ENCODE measurements at regions not wholly inside any gene's neighbourhood (a gene's known extent, or its start where the extent isn't known, plus 50 kb on each side); places are given as distances from the start of the nearest gene placed in this dataset.

DNA sequence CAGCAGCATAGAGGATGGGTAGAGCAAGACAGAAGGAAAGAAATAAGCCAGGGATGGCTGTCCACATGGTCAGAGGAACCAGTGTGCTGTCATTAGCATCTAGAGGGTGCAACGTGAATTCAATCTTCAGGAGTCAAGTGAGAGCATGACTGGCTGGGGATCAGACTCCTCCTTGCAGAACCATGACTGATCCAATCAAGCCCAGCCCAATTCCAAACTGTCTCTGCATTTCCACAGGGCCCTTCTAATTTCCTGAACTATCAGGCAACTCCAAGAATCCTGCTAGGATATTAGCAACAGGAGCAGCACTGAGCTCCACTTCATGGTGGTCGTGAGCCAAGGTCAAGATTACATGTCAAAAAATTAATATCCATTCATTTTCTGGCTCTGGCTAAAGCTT, 166.8 kb upstream of the CAMK1G start:
- no peaks in the 10 kb centered on the region for H3F3A ChIP-seq (ENCODE audit: insufficient read depth, low read length, poor library complexity, severe bottlenecking)

DNA sequence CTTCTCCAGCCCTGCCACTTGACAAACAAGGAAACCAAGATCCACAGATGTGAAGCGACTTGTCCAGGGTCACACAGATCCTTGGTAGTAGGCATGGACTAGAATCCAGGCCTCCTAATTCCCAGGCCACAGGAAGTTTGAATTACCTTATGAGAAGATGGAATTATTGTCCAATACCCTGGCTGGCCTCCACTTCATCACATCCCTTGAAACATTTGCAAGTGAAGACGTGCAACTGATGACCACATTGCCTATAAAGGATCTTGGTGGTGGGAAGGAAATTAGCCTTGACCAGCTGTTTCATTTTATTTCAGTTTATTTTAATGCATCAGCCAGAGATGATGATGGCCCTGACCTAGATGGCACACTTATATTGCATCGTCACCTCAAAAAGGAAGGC, 165.8 kb upstream of the CAMK1G start:
- Histone ChIP-seq H3K9me3 (ENCODE audit: low read length) (no peaks in the 10 kb centered on the region), H3K4me2 (ENCODE audit: low read length) (no peak overlapping the region), H4K20me1 (ENCODE audit: insufficient read depth) (no peaks in the 10 kb centered on the region), H3F3A (ENCODE audit: insufficient read depth, low read length, poor library complexity, severe bottlenecking) (no peaks in the 10 kb centered on the region), H3K79me2 (replicated peaks; ENCODE audit: insufficient read depth, low read length) (no peaks in the 10 kb centered on the region), H3K4me3 (ENCODE audit: low read length) (no peak overlapping the region), H3K9ac (ENCODE audit: low read length) (no peak overlapping the region), H2AFZ (ENCODE audit: low read depth, low read length) (no peak overlapping the region), H3K9me2 (ENCODE audit: insufficient read depth, low read length) (no peaks in the 10 kb centered on the region), H3K27me3 (ENCODE audit: insufficient read depth, low read depth, low read length) (no peaks in the 10 kb centered on the region), H3K36me3 (ENCODE audit: insufficient read depth, low read length) (no peaks in the 10 kb centered on the region), H3K27ac (ENCODE audit: low read length) (no peak overlapping the region)
- TF ChIP-seq, protein P1, sequence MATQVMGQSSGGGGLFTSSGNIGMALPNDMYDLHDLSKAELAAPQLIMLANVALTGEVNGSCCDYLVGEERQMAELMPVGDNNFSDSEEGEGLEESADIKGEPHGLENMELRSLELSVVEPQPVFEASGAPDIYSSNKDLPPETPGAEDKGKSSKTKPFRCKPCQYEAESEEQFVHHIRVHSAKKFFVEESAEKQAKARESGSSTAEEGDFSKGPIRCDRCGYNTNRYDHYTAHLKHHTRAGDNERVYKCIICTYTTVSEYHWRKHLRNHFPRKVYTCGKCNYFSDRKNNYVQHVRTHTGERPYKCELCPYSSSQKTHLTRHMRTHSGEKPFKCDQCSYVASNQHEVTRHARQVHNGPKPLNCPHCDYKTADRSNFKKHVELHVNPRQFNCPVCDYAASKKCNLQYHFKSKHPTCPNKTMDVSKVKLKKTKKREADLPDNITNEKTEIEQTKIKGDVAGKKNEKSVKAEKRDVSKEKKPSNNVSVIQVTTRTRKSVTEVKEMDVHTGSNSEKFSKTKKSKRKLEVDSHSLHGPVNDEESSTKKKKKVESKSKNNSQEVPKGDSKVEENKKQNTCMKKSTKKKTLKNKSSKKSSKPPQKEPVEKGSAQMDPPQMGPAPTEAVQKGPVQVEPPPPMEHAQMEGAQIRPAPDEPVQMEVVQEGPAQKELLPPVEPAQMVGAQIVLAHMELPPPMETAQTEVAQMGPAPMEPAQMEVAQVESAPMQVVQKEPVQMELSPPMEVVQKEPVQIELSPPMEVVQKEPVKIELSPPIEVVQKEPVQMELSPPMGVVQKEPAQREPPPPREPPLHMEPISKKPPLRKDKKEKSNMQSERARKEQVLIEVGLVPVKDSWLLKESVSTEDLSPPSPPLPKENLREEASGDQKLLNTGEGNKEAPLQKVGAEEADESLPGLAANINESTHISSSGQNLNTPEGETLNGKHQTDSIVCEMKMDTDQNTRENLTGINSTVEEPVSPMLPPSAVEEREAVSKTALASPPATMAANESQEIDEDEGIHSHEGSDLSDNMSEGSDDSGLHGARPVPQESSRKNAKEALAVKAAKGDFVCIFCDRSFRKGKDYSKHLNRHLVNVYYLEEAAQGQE (IDR thresholded peaks at IDR 0.05; ENCODE audit: borderline replicate concordance): no peak
- TF ChIP-seq EP300 (conservative IDR thresholded peaks at IDR 0.05; ENCODE audit: poor library complexity, severe bottlenecking) (no peak), RAD21 (conservative IDR thresholded peaks at IDR 0.05) (no peak), SMC3 (conservative IDR thresholded peaks at IDR 0.05; ENCODE audit: poor library complexity) (no peak), POLR2AphosphoS5 (IDR thresholded peaks at IDR 0.05) (no peak), TAF1 (IDR thresholded peaks at IDR 0.05; ENCODE audit: low read depth) (no peak), MXI1 (conservative IDR thresholded peaks at IDR 0.05; ENCODE audit: poor library complexity, severe bottlenecking) (no peak)
- TF ChIP-seq, protein P2, sequence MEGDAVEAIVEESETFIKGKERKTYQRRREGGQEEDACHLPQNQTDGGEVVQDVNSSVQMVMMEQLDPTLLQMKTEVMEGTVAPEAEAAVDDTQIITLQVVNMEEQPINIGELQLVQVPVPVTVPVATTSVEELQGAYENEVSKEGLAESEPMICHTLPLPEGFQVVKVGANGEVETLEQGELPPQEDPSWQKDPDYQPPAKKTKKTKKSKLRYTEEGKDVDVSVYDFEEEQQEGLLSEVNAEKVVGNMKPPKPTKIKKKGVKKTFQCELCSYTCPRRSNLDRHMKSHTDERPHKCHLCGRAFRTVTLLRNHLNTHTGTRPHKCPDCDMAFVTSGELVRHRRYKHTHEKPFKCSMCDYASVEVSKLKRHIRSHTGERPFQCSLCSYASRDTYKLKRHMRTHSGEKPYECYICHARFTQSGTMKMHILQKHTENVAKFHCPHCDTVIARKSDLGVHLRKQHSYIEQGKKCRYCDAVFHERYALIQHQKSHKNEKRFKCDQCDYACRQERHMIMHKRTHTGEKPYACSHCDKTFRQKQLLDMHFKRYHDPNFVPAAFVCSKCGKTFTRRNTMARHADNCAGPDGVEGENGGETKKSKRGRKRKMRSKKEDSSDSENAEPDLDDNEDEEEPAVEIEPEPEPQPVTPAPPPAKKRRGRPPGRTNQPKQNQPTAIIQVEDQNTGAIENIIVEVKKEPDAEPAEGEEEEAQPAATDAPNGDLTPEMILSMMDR (IDR thresholded peaks at IDR 0.05; ENCODE audit: poor library complexity, severe bottlenecking): no peak

More for the DNA sequence above, 166.8 kb upstream of the CAMK1G start:
- no peaks in the 10 kb centered on the region for H4K20me1 ChIP-seq (ENCODE audit: insufficient read depth)
- no peak overlapping the region for H3K9ac ChIP-seq (ENCODE audit: low read length)
- no peaks in the 10 kb centered on the region for H3K9me2 ChIP-seq (ENCODE audit: insufficient read depth, low read length)
- no peaks in the 10 kb centered on the region for H3K9me3 ChIP-seq (ENCODE audit: low read length)
- no peak overlapping the region for H3K4me3 ChIP-seq (ENCODE audit: low read length)
- H3K4me2 ChIP-seq (ENCODE audit: low read length): no peak overlapping the region
- H2AFZ ChIP-seq (ENCODE audit: low read depth, low read length): no peak overlapping the region
- no peaks in the 10 kb centered on the region for H3K36me3 ChIP-seq (ENCODE audit: insufficient read depth, low read length)
- H3K27me3 ChIP-seq (ENCODE audit: insufficient read depth, low read depth, low read length): no peaks in the 10 kb centered on the region
- no peak overlapping the region for H3K27ac ChIP-seq (ENCODE audit: low read length)
- TF ChIP-seq SMC3 (conservative IDR thresholded peaks at IDR 0.05; ENCODE audit: poor library complexity): no peak
- no peak for TF ChIP-seq POLR2AphosphoS5 (IDR thresholded peaks at IDR 0.05)
- no peak for TF ChIP-seq TAF1 (IDR thresholded peaks at IDR 0.05; ENCODE audit: low read depth)
- TF ChIP-seq, protein P2 (IDR thresholded peaks at IDR 0.05; ENCODE audit: poor library complexity, severe bottlenecking): no peak
- TF ChIP-seq, protein P1 (IDR thresholded peaks at IDR 0.05; ENCODE audit: borderline replicate concordance): no peak
- TF ChIP-seq MXI1 (conservative IDR thresholded peaks at IDR 0.05; ENCODE audit: poor library complexity, severe bottlenecking): no peak
- TF ChIP-seq EZH2 (IDR thresholded peaks at IDR 0.05; ENCODE audit: borderline replicate concordance, insufficient read depth, low read length, poor library complexity, severe bottlenecking): no peak
- TF ChIP-seq EP300 (conservative IDR thresholded peaks at IDR 0.05; ENCODE audit: poor library complexity, severe bottlenecking): no peak
- no peak for TF ChIP-seq RAD21 (conservative IDR thresholded peaks at IDR 0.05)
- no peaks in the 10 kb centered on the region for H3K79me2 ChIP-seq (replicated peaks; ENCODE audit: insufficient read depth, low read length)
